HG03175 (cell line): ENCODE measurements at regions not wholly inside any gene's neighbourhood (a gene's known extent, or its start where the extent isn't known, plus 50 kb on each side); places are given as distances from the start of the nearest gene placed in this dataset.

Source experiments
- ATAC-seq: cut with Tn5 transposase; IDR thresholded peaks from one replicate; pipeline ENCODE4 v1.9.1; 2021; ENCODE audit warnings: mild to moderate bottlenecking, moderate library complexity; ENCODE audit not compliant: unreplicated experiment

- ATAC-seq: no peak
Measured at GRCh38 chr16:65224471-65224870, 102.6 kb upstream of the CDH11 start.

- ATAC-seq: no peak
Measured at GRCh38 chr16:65223335-65223734, 101.5 kb upstream of the CDH11 start.

DNA sequence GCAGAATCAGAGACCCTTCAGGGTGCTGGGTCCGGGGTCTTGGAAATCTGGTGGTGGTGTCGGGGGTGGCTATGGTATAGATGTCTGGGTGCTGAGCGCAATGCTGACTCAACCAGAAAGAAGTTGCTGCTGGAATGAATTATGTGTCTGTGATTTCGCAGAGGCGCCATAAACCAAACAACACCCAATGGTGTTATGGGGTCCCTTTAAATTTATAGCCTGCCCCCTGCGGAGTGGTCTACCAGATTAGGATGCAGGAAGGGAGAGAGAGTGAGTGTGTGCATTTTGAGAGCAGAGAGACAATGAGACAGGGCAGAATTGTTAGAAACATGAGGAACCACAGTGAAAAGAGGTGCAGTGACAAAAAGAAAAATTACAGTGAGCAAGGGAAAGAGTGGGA is 100.7 kb upstream of the CDH11 start:
- no peak for ATAC-seq

- no peak for ATAC-seq
Measured at GRCh38 chr16:65222049-65222448, 100.2 kb upstream of the CDH11 start.

- ATAC-seq: no peak
Measured at GRCh38 chr16:65219786-65220185, 97.9 kb upstream of the CDH11 start.

DNA sequence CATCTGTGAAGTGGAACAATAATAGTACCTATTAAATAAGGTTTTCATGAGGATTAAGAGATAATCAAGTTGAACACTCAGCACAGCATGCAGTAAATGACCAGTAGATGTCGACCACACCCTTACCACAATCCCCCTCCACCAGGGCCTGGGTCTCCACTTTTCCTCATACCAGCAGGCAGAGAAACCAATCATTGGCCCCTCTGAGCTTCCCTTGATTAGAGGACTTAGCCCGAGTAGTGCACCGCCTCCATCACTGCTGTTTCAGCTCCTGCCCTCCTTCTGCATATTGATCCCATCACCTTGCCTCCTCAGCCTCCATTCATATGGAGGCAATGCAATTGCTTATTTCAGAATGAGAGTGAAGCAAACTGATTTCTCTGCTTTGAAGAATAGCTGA is 96.5 kb upstream of the CDH11 start:
- ATAC-seq: no peak

GRCh38 chr16:65213866-65214595 is 92.2 kb upstream of the CDH11 start:
- no peak for ATAC-seq

- no peak for ATAC-seq
Measured at GRCh38 chr16:65212791-65213190, 90.9 kb upstream of the CDH11 start.

- ATAC-seq: no peak
Measured at GRCh38 chr16:65212240-65212639, 90.4 kb upstream of the CDH11 start.

GRCh38 chr16:65202461-65202860 is 80.6 kb upstream of the CDH11 start:
- ATAC-seq: no peak

DNA sequence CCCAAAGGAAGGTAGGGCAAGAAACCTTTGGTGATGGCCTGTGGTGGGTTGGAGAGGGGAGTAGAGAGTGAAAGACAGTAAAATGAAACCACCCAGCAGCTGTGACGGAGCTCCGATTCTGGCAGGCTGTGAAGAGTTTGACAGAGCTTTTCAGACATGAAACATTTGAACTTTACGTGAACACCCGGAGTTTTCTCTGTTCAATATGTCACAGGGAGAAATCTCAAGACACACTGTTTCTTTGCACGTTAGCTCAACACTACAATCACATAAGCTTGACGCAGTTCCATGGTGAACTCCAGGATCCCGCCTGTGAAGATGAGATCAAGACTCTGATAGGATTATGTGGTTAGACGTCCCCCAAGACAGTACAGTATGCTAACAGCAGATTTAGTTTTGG is 79.6 kb upstream of the CDH11 start:
- ATAC-seq: no peak

- ATAC-seq: no peak
Measured at GRCh38 chr16:65200857-65201256, 79.0 kb upstream of the CDH11 start.

DNA sequence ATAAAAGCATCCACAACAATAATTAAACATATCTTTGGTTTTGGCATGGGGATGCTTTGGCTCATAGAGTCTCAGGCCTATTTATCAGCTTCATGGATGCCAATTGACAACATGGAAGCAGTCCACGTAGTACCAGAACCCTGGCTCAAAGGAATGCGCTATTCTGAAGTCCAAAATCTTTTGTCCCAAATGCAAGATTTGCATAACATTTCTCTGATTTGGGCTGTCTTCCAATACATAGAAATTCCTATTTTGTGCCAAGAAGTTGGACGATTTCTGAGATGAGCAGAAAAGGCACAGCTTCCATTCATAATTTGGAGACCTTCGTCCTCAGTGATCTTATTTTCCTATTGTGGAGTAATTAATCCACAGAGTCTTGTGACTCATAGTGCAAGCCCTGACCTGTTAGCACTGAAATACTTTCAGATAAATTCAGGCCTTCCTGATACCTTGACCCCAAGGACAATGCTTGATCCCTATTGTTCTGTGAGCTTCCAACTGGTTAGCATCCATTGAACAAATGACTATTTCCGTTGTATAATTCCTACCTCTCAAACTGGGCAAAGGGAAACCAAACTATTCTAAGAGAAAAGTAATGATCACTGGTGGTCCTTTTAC is 78.4 kb upstream of the CDH11 start:
- no peak for ATAC-seq

DNA sequence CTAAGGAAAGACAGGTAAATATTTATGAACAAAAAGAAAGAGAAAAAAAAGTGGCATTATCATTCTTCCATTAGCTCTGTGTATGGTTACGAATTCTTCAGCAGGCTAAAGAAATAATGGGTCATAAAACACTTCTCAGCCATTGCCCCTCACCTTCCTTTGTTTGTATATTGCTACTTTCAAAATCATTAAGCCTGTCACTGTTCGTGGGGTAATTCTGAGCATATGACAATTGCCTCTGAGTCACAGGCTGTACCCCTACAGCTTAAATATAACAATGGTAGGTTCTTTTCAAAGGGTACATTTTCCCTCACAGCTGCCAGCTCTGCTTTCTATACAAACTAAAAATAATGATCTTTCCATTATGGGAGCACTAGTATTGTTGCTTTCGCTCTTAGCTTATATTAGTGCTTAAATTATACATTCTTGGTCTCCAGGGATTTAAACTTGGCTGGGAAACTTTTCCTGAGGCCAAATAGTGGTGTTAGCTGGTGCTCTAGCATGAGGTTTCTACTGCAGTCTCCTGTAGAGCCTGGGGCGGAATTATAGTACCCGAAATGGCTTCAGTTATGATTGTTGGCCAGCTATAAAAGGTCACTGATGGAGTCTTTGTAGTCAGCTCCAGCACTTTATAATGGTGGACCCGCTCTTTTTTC is 74.7 kb upstream of the CDH11 start:
- ATAC-seq: no peak

GRCh38 chr16:65195998-65196397 is 74.1 kb upstream of the CDH11 start:
- ATAC-seq: no peak

- ATAC-seq: no peak
Measured at GRCh38 chr16:65185241-65185778, 63.4 kb upstream of the CDH11 start.

GRCh38 chr16:65181071-65181561 is 59.3 kb upstream of the CDH11 start:
- ATAC-seq: no peak

DNA sequence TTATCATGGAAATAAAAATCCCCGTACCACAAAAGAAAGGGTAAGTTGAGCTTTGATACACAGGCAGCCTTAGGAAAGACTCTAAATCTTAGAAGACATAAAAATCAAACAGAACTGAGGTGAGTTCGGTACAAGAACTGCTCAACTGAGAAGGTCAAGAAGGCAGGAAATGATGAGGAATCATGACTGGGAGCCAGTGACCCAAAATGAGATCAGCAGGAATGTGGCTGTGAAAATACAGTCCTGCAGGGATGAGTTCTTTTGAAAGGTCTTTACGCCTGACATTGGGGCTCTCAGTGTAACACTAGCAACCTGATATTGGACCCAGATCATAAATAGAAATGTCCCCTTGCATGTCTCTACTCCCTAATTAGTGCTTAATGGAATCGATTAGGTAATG is 56.3 kb upstream of the CDH11 start:
- no peak for ATAC-seq

- no peak for ATAC-seq
Measured at GRCh38 chr16:65176603-65177002, 54.7 kb upstream of the CDH11 start.

DNA sequence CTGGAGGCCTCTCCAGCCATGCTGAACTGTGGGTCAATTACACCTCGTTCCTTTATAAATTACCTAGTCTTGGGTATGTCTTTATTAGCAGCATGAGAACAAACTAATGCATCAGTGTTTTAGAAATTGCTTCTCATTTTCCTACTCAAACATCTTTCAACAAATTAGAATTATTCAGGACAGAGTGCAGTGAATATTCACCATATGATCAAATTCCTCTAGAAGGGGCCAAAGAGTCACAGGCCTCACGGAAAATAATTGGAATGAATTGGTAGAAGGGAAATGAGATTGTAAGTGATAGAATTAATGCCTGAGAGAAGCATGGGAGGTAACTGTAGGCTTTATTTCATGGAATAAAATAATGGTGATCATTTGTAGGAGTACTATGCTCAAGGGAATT is 50.5 kb upstream of the CDH11 start:
- no peak for ATAC-seq
